Prostate gland (tissue), 2 donors: ENCODE measurements at regions not wholly inside any gene's neighbourhood (a gene's known extent, or its start where the extent isn't known, plus 50 kb on each side); places are given as distances from the start of the nearest gene placed in this dataset.

Source experiments
- DNase-seq: peaks from one replicate; pipeline ENCODE4 v3.0.0-alpha.2; 2019; ENCODE audit warnings: low spot score
- H3K27ac ChIP-seq, 2 donors: fragments of 200-600 bp; sonication (generic); 2 replicates each; pipeline ENCODE4 v1.5.1; 2017 to 2019
- H3K27me3 ChIP-seq: fragments of 200-600 bp; sonication (generic); replicated peaks from 2 replicates; pipeline ENCODE4 v1.5.1; 2019; ENCODE audit not compliant: insufficient read depth
- H3K36me3 ChIP-seq, 2 donors: fragments of 200-600 bp; sonication (generic); 1 replicate in 1 of 2; 2 replicates in 1 of 2; pipeline versions ENCODE4 v1.5.1 to v1.8.1; 2017 to 2019
- H3K4me1 ChIP-seq: fragments of 200-600 bp; sonication (generic); replicated peaks from 2 replicates; pipeline ENCODE4 v1.5.1; 2019
- H3K4me3 ChIP-seq, 2 donors: fragments of 200-600 bp; sonication (generic); 2 replicates each; pipeline ENCODE4 v1.5.1; 2017 to 2019
- H3K9me3 ChIP-seq: fragments of 200-600 bp; sonication (generic); 2 replicates; pipeline ENCODE4 v1.5.1; 2017
- POLR2A ChIP-seq: fragments of 450-650 bp; IDR thresholded peaks from one replicate; pipeline ENCODE4 v1.6.1; 2016; ENCODE audit warnings: antibody characterized with exemption, mild to moderate bottlenecking
- POLR2AphosphoS5 ChIP-seq: sonication (generic); formaldehyde crosslinking; IDR thresholded peaks from one replicate; pipeline ENCODE4 v1.6.1; 2017; ENCODE audit warnings: antibody characterized with exemption
- WGBS: methylation state at CpG from one replicate; pipeline ENCODE4 v1.1.5; 2018; 5-methylcytosine and 5-hydroxymethylcytosine counted together
- intact Hi-C: fragments of 100-400 bp; cut with DNase I; formaldehyde crosslinking; loops from one replicate; pipeline ENCODE4 v1.14.2; 2022
- TF ChIP-seq, protein P1 (sequence below), 4 experiments: fragments of 200-600 bp in 2 of 4; fragments of 450-650 bp in 2 of 4; sonication (generic) in 2 of 4; IDR thresholded peaks; 1 replicate in 3 of 4; 2 replicates in 1 of 4; pipeline ENCODE4 v1.5.1; 2016 to 2019; ENCODE audit warnings: antibody characterized with exemption in 4 of 4, mild to moderate bottlenecking in 2 of 4, moderate library complexity in 2 of 4

DNA sequence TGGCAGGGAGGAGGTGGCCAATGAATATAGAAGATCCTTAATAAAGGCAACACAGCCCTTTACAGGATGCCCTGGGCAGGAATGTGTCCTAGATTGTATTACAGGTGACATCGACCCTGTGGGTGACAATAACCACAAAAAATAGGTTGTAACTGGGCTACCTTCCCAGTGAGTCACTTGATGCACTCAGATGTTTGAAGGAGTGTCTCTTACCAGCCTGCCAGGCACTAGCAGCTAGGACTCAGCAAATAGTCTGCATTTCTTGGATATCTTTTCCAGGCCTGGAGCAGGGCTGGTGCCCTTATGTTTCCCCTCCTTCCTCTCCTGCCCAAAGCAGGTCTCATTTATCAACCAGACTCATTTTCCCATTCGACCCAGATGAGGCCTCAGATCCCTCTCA is 50.9 kb upstream of the TMEM164 start:
- Histone ChIP-seq H3K27ac (no peak overlapping the region), H3K4me3 (no peak overlapping the region), H3K36me3 (no peaks in the 10 kb centered on the region), H3K9me3 (no peaks in the 10 kb centered on the region), H3K4me1 (no peaks in the 10 kb centered on the region), H3K27me3 (no peaks in the 10 kb centered on the region)
- no peak for TF ChIP-seq POLR2A
- no peak for TF ChIP-seq POLR2AphosphoS5
- TF ChIP-seq, protein P1, sequence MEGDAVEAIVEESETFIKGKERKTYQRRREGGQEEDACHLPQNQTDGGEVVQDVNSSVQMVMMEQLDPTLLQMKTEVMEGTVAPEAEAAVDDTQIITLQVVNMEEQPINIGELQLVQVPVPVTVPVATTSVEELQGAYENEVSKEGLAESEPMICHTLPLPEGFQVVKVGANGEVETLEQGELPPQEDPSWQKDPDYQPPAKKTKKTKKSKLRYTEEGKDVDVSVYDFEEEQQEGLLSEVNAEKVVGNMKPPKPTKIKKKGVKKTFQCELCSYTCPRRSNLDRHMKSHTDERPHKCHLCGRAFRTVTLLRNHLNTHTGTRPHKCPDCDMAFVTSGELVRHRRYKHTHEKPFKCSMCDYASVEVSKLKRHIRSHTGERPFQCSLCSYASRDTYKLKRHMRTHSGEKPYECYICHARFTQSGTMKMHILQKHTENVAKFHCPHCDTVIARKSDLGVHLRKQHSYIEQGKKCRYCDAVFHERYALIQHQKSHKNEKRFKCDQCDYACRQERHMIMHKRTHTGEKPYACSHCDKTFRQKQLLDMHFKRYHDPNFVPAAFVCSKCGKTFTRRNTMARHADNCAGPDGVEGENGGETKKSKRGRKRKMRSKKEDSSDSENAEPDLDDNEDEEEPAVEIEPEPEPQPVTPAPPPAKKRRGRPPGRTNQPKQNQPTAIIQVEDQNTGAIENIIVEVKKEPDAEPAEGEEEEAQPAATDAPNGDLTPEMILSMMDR (IDR thresholded peaks at IDR 0.05): no peak
- intact Hi-C loops: no loop called here
- no peak for DNase-seq
- WGBS: 39% methylated on average over 2 of the region's 2 CpGs

DNA sequence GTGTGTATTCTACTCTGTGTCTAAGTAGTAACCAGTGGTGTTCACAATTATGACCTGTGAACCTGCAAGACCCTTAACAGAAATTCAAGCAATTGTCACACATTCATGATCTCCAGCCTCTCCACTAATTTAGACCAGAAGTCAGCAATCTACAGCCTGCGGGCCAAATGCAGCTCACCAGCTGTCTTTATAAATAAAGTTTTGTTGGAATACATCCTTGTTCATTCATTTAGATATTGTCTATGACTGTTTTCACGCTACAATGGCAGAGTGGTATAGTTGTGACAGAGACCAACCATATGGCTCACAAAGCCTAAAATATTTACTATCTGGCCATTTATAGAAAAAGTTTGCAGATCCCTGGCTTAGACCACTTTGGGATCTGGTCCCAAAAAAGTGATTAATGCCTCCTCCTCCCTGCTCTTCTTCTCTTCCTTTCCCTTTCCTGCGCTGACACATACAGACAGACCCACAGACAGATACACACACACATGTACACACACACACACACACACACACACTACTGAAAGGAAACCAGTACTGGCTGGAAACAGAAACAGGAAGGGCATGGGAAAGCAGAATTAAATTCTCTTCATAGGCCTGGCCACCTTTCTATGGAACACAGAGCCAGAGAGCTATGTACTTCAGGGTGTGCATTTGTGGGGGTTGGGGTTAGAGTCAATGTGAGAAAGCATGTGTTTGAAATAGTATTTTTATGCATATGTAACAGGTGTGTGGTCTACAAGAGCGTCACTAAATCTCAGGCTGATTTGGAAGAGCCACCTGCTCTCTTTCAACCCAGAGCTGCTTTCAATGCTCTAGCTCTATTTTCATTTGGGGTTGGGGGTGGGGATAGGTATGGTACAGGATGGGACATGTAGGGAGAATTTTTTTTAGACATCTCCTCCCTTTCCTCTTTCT is 49.7 kb upstream of the TMEM164 start:
- no peak overlapping the region for H3K27ac ChIP-seq
- TF ChIP-seq POLR2A: no peak
- TF ChIP-seq POLR2AphosphoS5: no peak
- TF ChIP-seq, protein P1 (IDR thresholded peaks at IDR 0.05): no peak
- intact Hi-C loops: no loop called here
- H3K4me3 ChIP-seq: no peak overlapping the region
- no peaks in the 10 kb centered on the region for H3K9me3 ChIP-seq
- no peaks in the 10 kb centered on the region for H3K4me1 ChIP-seq
- no peaks in the 10 kb centered on the region for H3K27me3 ChIP-seq
- WGBS: 87% methylated on average over 4 of the region's 4 CpGs
- no peaks in the 10 kb centered on the region for H3K36me3 ChIP-seq
- no peak for DNase-seq
